Right cardiac atrium (tissue), 5 donors: ENCODE measurements at regions not wholly inside any gene's neighbourhood (a gene's known extent, or its start where the extent isn't known, plus 50 kb on each side); places are given as distances from the start of the nearest gene placed in this dataset.

Experiments used
- ATAC-seq, 2 donors: fragments of 200-7000 bp; cut with Tn5 transposase; one replicate each; pipeline versions ENCODE4 v1.8.0 to v1.9.1; 2020; ENCODE audit warnings: moderate library complexity in 2 of 2, mild to moderate bottlenecking in 1 of 2
- DNase-seq, 3 donors: peaks; one replicate each; pipeline ENCODE4 v3.0.0-alpha.2; 2020
- H3K27ac ChIP-seq: one replicate; pipeline ENCODE4 v1.5.1; 2013; ENCODE audit warnings: mild to moderate bottlenecking, low read length, control low read depth, moderate library complexity
- H3K27me3 ChIP-seq: one replicate; pipeline ENCODE4 v1.6.1; 2013; ENCODE audit not compliant: control insufficient read depth, insufficient read depth
- H3K4me1 ChIP-seq: one replicate; pipeline ENCODE4 v1.6.1; 2013; ENCODE audit warnings: low read length; ENCODE audit not compliant: control insufficient read depth, insufficient read depth
- H3K4me3 ChIP-seq: one replicate; pipeline ENCODE4 v1.5.1; 2013; ENCODE audit warnings: low read length, control low read depth
- H3K9me3 ChIP-seq: one replicate; pipeline ENCODE4 v1.6.1; 2013; ENCODE audit warnings: low read length; ENCODE audit not compliant: control insufficient read depth
- WGBS: extraction: QIAGEN DNeasy Blood & Tissue Kit; methylation state at CpG from one replicate; pipeline ENCODE4 v1.1.7; 2013; 5-methylcytosine and 5-hydroxymethylcytosine counted together
- intact Hi-C, 4 donors: fragments of 100-400 bp; cut with DNase I; formaldehyde crosslinking; loops; one replicate each; pipeline versions ENCODE4 v1.11.0 to v1.14.0; 2022 to 2023
- donor health status: healthy with polysubstance abuse.
- donor health status: DM: no; HTN: yes; CAD: no.
- donor health status: DM: no; HTN: no; CAD: no.
- donor health status: DM: no; HTN: yes; CAD: no; lungs with severe emphysema.
- donor health status: DM: yes; HTN: yes; CAD: no.

DNA sequence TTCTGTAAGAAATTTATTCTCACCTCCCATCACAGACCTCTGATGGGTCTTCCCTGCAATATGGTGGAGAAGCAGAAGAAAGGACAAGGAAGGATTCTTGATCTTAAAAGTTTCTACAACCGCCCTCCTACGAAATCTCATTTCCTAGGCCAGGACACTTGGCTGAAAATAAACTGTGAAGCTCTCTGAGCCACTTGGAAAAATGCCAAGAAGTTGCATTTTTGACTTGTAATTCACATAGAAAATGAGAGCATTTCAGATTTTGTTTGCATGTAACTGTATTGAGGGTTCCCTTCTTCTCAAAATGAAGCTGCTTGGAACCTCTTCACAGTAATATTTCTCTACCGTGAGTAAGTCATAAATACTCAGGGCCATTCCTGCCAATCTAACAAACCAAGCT, 458.3 kb upstream of the SLC14A2 start:
- intact Hi-C loops, result no loop called here
- no peaks in the 10 kb centered on the region for H3K9me3 ChIP-seq
- 42% methylated on average over 3 of the region's 3 CpGs for WGBS
- no peak for ATAC-seq
- no peaks in the 10 kb centered on the region for H3K4me1 ChIP-seq
- no peaks in the 10 kb centered on the region for H3K27me3 ChIP-seq
- no peak overlapping the region for H3K27ac ChIP-seq
- H3K4me3 ChIP-seq, result no peak overlapping the region
- no peak for DNase-seq

- Histone ChIP-seq H3K4me3 (no peak overlapping the region), H3K27ac (no peak overlapping the region), H3K4me1 (no peaks in the 10 kb centered on the region), H3K9me3 (no peaks in the 10 kb centered on the region), H3K27me3 (no peaks in the 10 kb centered on the region)
- intact Hi-C loops, result no loop called here
- DNase-seq (no peak), ATAC-seq (no peak)
- WGBS, result 77% methylated on average over 1 of the region's 1 CpG
These were observed 457.7 kb upstream of the SLC14A2 start for GRCh38 chr18:45157576-45157975.

DNA sequence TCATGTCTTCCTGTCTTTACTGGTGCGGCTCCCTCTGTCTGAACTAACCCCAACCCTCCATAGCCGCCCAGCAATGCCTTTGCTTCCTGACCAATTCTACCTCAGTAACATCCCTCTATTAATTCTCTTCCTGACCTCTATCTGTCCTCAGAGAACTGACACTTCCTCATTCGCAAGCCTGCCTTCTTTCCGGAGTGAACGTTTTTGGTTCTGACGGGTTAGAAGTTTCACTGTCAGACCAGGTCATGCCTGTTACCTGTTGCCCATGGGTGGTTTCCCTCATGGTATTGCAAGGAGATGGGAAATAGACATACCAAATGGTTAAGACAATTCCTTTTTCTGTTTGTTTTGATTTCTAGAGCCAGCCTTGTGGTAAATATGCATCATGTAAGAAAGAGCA, 453.4 kb upstream of the SLC14A2 start:
- no peak for DNase-seq
- Histone ChIP-seq H3K4me3 (no peak overlapping the region), H3K27me3 (no peaks in the 10 kb centered on the region), H3K27ac (no peak overlapping the region), H3K4me1 (no peaks in the 10 kb centered on the region), H3K9me3 (no peaks in the 10 kb centered on the region)
- 74% methylated on average over 6 of the region's 6 CpGs for WGBS
- intact Hi-C loops, result no loop called here
- no peak for ATAC-seq

- intact Hi-C loops, result no loop called here
- DNase-seq (no peak), ATAC-seq (no peak)
- Histone ChIP-seq H3K4me3 (no peak overlapping the region), H3K9me3 (no peaks in the 10 kb centered on the region), H3K4me1 (no peaks in the 10 kb centered on the region), H3K27ac (no peak overlapping the region), H3K27me3 (no peaks in the 10 kb centered on the region)
- WGBS, result 49% methylated on average over 2 of the region's 2 CpGs
These were observed 451.4 kb upstream of the SLC14A2 start for GRCh38 chr18:45163871-45164270.

DNA sequence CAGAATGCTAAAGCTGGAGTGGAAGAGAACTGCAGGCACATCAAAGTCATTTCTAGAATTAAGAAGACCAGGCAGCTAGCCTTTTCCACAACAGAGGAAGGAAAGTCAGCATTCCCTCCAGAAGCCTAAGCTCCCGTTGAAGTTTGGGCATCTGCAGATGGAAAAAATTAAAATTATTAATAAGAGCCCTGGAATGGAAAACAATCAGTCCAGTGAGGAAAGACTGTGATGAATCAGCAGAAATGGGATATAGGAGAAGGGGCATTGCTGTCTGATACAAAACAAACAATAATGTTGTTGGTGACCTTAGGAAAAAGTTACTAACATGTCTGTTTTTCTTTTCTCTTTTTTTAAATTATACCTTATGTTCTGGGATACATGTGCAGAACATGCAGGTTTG, 450.7 kb upstream of the SLC14A2 start:
- no peak for DNase-seq
- Histone ChIP-seq H3K4me3 (no peak overlapping the region), H3K4me1 (no peaks in the 10 kb centered on the region), H3K27ac (no peak overlapping the region), H3K9me3 (no peaks in the 10 kb centered on the region), H3K27me3 (no peaks in the 10 kb centered on the region)
- intact Hi-C loops, result no loop called here
- 52% methylated on average over 1 of the region's 1 CpG for WGBS
- no peak for ATAC-seq

- DNase-seq (no peak), ATAC-seq (no peak)
- intact Hi-C loops, result no loop called here
- Histone ChIP-seq H3K4me3 (no peak overlapping the region), H3K27ac (no peak overlapping the region), H3K27me3 (no peaks in the 10 kb centered on the region), H3K9me3 (no peaks in the 10 kb centered on the region), H3K4me1 (no peaks in the 10 kb centered on the region)
These were observed 450.0 kb upstream of the SLC14A2 start for GRCh38 chr18:45165176-45165713.

GRCh38 chr18:45165871-45166270, 449.4 kb upstream of the SLC14A2 start:
- no peaks in the 10 kb centered on the region for H3K9me3 ChIP-seq
- H3K27ac ChIP-seq, result no peak overlapping the region
- H3K4me3 ChIP-seq, result no peak overlapping the region
- H3K4me1 ChIP-seq, result no peaks in the 10 kb centered on the region
- no peak for DNase-seq
- intact Hi-C loops, result no loop called here
- H3K27me3 ChIP-seq, result no peaks in the 10 kb centered on the region
- 69% methylated on average over 3 of the region's 3 CpGs for WGBS
- ATAC-seq, result no peak

DNA sequence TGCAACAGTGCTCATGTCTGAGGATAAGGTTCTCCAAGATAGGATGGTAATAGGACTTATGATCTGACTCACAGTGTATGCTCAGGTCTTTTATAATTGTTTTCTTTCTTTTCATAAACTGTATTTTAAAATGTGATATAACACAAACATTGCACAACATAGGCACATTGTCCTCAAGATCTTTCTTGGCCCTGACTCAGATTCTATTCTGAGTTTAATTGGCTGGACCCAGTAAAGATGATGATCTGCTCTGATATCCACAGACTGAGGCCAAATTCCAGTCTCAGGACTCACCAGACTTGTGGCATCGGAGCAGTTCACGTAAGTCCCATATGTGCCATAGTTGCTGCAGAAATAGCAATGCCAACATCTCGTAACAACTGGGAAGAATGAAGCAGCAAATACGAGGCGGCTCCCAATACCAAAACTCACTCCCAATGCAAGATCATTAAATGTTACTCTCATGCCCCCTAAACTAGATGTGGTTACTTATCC, 448.9 kb upstream of the SLC14A2 start:
- intact Hi-C loops, result no loop called here
- DNase-seq, result no peak
- ATAC-seq, result no peak
- Histone ChIP-seq H3K4me1 (no peaks in the 10 kb centered on the region), H3K4me3 (no peak overlapping the region), H3K27me3 (no peaks in the 10 kb centered on the region), H3K27ac (no peak overlapping the region), H3K9me3 (no peaks in the 10 kb centered on the region)
- 89% methylated on average over 5 of the region's 5 CpGs for WGBS

DNA sequence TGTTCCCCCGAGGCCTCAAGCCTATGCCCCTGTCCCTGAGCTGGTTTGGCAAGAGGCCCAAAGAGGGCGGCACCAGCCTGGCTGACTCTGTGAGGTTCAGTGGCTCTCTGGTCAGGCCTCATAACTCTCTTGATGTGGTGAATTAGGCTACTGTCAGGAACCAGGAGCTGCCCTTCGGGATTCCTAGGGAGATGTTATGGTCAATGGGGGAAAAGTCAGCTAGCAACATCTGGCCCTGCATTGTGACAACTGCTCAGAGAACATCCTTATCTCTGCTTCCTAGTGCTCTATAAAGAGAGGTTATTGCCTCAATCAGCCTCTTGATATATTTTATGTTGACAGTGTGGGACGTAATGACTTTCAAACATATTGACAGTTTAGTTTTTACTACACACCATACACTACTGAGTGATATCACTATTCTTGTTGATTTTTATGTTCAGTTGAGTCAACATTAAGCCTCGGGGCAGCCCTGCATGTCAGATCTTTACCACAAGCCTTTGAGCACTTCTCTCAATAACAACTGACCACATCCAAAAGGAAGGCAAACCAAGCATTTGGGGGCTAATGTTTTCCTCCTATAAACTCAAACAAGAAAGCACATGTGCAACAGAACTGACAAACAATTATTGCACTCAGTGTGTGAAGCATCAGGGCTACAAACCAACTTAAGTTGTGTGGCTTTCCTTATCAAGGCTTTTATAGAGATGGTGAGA, 448.3 kb upstream of the SLC14A2 start:
- intact Hi-C loops, result no loop called here
- no peak overlapping the region for H3K4me3 ChIP-seq
- H3K27me3 ChIP-seq, result no peaks in the 10 kb centered on the region
- peak in 2 of 3 donors; percentile 15 to 46 for DNase-seq
- WGBS, result 80% methylated on average over 5 of the region's 5 CpGs
- H3K27ac ChIP-seq, result no peak overlapping the region
- H3K4me1 ChIP-seq, result no peaks in the 10 kb centered on the region
- ATAC-seq, result no peak
- H3K9me3 ChIP-seq, result no peaks in the 10 kb centered on the region

- Histone ChIP-seq H3K27ac (no peak overlapping the region), H3K9me3 (no peaks in the 10 kb centered on the region), H3K4me3 (no peak overlapping the region), H3K4me1 (no peaks in the 10 kb centered on the region), H3K27me3 (no peaks in the 10 kb centered on the region)
- DNase-seq (no peak), ATAC-seq (no peak)
- 80% methylated on average over 6 of the region's 6 CpGs for WGBS
- intact Hi-C loops, result no loop called here
These were observed 447.5 kb upstream of the SLC14A2 start for GRCh38 chr18:45167631-45168280.

DNA sequence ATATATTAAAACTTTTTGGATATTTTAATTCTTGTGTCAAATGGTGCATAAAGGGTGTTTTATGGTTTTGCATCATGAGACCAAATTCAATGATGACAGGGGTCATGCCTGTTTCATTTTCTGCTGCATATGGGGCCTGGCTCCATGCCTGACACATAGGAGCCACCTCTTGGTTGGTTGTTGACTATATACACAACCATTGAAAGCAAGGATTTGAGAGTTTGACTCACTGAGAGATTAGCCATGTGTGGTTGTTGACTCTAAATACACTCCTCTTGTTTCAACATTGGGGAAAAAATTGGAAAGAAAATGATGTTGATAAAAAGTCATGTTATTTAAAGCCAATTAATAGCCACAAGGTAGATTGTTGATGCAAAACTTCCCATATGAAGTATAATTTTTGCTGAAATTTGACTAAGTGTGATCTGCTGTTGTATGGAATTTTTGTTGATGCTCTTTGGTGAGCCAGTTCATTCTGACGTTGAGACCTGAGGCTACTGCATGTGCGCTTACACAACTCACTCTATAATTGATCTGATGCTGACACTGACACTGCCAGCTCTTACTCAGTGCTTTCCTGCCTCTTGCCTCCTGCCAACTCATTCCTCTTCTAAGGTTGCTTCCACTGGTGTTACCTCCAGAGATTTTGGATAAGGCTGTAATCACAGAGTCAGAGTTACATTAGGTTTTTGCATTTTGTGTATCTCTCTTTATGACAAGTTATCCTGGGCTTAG, 446.2 kb upstream of the SLC14A2 start:
- H3K4me3 ChIP-seq, result no peak overlapping the region
- intact Hi-C loops, result no loop called here
- no peak overlapping the region for H3K27ac ChIP-seq
- no peaks in the 10 kb centered on the region for H3K9me3 ChIP-seq
- no peaks in the 10 kb centered on the region for H3K4me1 ChIP-seq
- DNase-seq (no peak), ATAC-seq (peak in 1 of 2 donors; percentile 39)
- no peaks in the 10 kb centered on the region for H3K27me3 ChIP-seq
- WGBS, result 86% methylated on average over 2 of the region's 2 CpGs
